ENCODE measurements at regions not wholly inside any gene's neighbourhood (a gene's known extent, or its start where the extent isn't known, plus 50 kb on each side); places are given as distances from the start of the nearest gene placed in this dataset.

GRCh38 chr21:20822666-20823065 is 175.5 kb upstream of the NCAM2 start:
- H3K4me2 ChIP-seq (ENCODE audit: insufficient read depth, low read length): no peak overlapping the region
- H3K79me2 ChIP-seq (ENCODE audit: control insufficient read depth, insufficient read depth, low read length): no peaks in the 10 kb centered on the region
- H3K27ac ChIP-seq (ENCODE audit: insufficient read depth, low read depth, low read length): no peak overlapping the region
- no peaks in the 10 kb centered on the region for H4K20me1 ChIP-seq (replicated peaks; ENCODE audit: control insufficient read depth, extremely low read depth, insufficient read depth, low read length)
- BruUV-seq (replicated peaks): no TSS peak
- H3K9me1 ChIP-seq (replicated peaks; ENCODE audit: control insufficient read depth, extremely low read depth, insufficient read depth, low read length): no peaks in the 10 kb centered on the region
- no peaks in the 10 kb centered on the region for H3K4me1 ChIP-seq (ENCODE audit: control insufficient read depth, extremely low read depth, insufficient read depth, low read length)
- DNase-seq (ENCODE audit: low read depth, low spot score) (no peak), FAIRE-seq (no peak)
- no peak overlapping the region for H3K9ac ChIP-seq (replicated peaks; ENCODE audit: extremely low read depth, insufficient read depth, low read length)
- ChIA-PET CTCF (no interaction called here), POLR2A (no interaction called here)
- intact Hi-C loops (cut with micrococcal nuclease) (no loop called here), dilution Hi-C loops (cut with MboI; ENCODE audit: extremely low pct_ligation_motif_present, low sequenced_read_pairs) (no loop called here)
- no peaks in the 10 kb centered on the region for H3K36me3 ChIP-seq (ENCODE audit: control insufficient read depth in 2 of 2, extremely low read depth in 1 of 2, insufficient read depth in 2 of 2, low read length in 2 of 2)
- H2AFZ ChIP-seq (ENCODE audit: low read depth, low read length): no peak overlapping the region
- no peaks in the 10 kb centered on the region for H3K27me3 ChIP-seq (ENCODE audit: control insufficient read depth in 2 of 2, insufficient read depth in 2 of 2, low read length in 2 of 2)
- H3K9me3 ChIP-seq (replicated peaks; ENCODE audit: control insufficient read depth, insufficient read depth, low read length): peaks cover 2% of the 10 kb centered on the region
- no peak for TF ChIP-seq MAX (IDR thresholded peaks at IDR 0.05; ENCODE audit: insufficient read depth, insufficient read length)
- no peak for TF ChIP-seq JUN (IDR thresholded peaks at IDR 0.05; ENCODE audit: borderline replicate concordance, insufficient read depth, insufficient read length, low read depth)
- no peak overlapping the region for H3K4me3 ChIP-seq (replicated peaks in 1 of 3; ENCODE audit: insufficient read depth in 1 of 3, low read depth in 1 of 3, low read length in 3 of 3)

GRCh38 chr21:20852866-20853265 is 145.3 kb upstream of the NCAM2 start:
- Histone ChIP-seq H3K9ac (replicated peaks; ENCODE audit: extremely low read depth, insufficient read depth, low read length) (no peak overlapping the region), H3K36me3 (ENCODE audit: control insufficient read depth in 2 of 2, extremely low read depth in 1 of 2, insufficient read depth in 2 of 2, low read length in 2 of 2) (no peaks in the 10 kb centered on the region), H3K27ac (ENCODE audit: insufficient read depth, low read depth, low read length) (no peak overlapping the region), H3K4me2 (ENCODE audit: insufficient read depth, low read length) (no peak overlapping the region), H3K79me2 (ENCODE audit: control insufficient read depth, insufficient read depth, low read length) (no peaks in the 10 kb centered on the region), H3K27me3 (ENCODE audit: control insufficient read depth in 2 of 2, insufficient read depth in 2 of 2, low read length in 2 of 2) (no peaks in the 10 kb centered on the region), H3K9me3 (replicated peaks; ENCODE audit: control insufficient read depth, insufficient read depth, low read length) (no peaks in the 10 kb centered on the region), H2AFZ (ENCODE audit: low read depth, low read length) (no peak overlapping the region), H3K4me3 (replicated peaks in 1 of 3; ENCODE audit: insufficient read depth in 1 of 3, low read depth in 1 of 3, low read length in 3 of 3) (no peak overlapping the region), H4K20me1 (replicated peaks; ENCODE audit: control insufficient read depth, extremely low read depth, insufficient read depth, low read length) (no peaks in the 10 kb centered on the region), H3K9me1 (replicated peaks; ENCODE audit: control insufficient read depth, extremely low read depth, insufficient read depth, low read length) (no peaks in the 10 kb centered on the region), H3K4me1 (ENCODE audit: control insufficient read depth, extremely low read depth, insufficient read depth, low read length) (no peaks in the 10 kb centered on the region)
- intact Hi-C loops (cut with micrococcal nuclease) (no loop called here), dilution Hi-C loops (cut with MboI; ENCODE audit: extremely low pct_ligation_motif_present, low sequenced_read_pairs) (no loop called here)
- POLR2A ChIA-PET: no interaction called here
- TF ChIP-seq MYC (IDR thresholded peaks at IDR 0.05; ENCODE audit: low read depth, low read length): no peak
- TF ChIP-seq, protein P1, sequence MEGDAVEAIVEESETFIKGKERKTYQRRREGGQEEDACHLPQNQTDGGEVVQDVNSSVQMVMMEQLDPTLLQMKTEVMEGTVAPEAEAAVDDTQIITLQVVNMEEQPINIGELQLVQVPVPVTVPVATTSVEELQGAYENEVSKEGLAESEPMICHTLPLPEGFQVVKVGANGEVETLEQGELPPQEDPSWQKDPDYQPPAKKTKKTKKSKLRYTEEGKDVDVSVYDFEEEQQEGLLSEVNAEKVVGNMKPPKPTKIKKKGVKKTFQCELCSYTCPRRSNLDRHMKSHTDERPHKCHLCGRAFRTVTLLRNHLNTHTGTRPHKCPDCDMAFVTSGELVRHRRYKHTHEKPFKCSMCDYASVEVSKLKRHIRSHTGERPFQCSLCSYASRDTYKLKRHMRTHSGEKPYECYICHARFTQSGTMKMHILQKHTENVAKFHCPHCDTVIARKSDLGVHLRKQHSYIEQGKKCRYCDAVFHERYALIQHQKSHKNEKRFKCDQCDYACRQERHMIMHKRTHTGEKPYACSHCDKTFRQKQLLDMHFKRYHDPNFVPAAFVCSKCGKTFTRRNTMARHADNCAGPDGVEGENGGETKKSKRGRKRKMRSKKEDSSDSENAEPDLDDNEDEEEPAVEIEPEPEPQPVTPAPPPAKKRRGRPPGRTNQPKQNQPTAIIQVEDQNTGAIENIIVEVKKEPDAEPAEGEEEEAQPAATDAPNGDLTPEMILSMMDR (IDR thresholded peaks at IDR 0.05; ENCODE audit: extremely low read depth in 1 of 2, insufficient read depth in 1 of 2, low read depth in 1 of 2, low read length in 2 of 2): no peak
- no peak for TF ChIP-seq EZH2 (IDR thresholded peaks at IDR 0.05; ENCODE audit: borderline replicate concordance, low read depth, low read length, severe bottlenecking)
- TF ChIP-seq POLR2A (IDR thresholded peaks at IDR 0.05; ENCODE audit: low read depth, low read length): no peak
- no peak for TF ChIP-seq GATA2 (IDR thresholded peaks at IDR 0.05; ENCODE audit: insufficient read depth, insufficient read length, low read depth, low read length)
- TF ChIP-seq POLR2AphosphoS5 (IDR thresholded peaks at IDR 0.05; ENCODE audit: insufficient read depth, low read depth, low read length): no peak
- TF ChIP-seq MAX (IDR thresholded peaks at IDR 0.05; ENCODE audit: insufficient read depth, insufficient read length): no peak
- no peak for TF ChIP-seq JUN (IDR thresholded peaks at IDR 0.05; ENCODE audit: borderline replicate concordance, insufficient read depth, insufficient read length, low read depth)
- no peak for TF ChIP-seq FOS (IDR thresholded peaks at IDR 0.05; ENCODE audit: borderline replicate concordance, insufficient read depth, low read length)
- no TSS peak for BruUV-seq (replicated peaks)
- FAIRE-seq (no peak), DNase-seq (ENCODE audit: low read depth, low spot score) (no peak)
- CTCF ChIA-PET: no interaction called here

Measured in endothelial cell of umbilical vein (primary cell).